Activated naive CD8-positive, alpha-beta T cell treated with anti-CD3 and anti-CD28 coated beads, Interleukin-2, amount 10 ng/mL, durations not matched to agents 7 days and 5 days (primary cell): ENCODE measurements at regions not wholly inside any gene's neighbourhood (a gene's known extent, or its start where the extent isn't known, plus 50 kb on each side); places are given as distances from the start of the nearest gene placed in this dataset.
"Not testable (repeated sequence)": the region's sequence is repeated elsewhere in the genome, so short reads cannot be mapped to it uniquely, and the experiment has no call there.

Source experiments
- ATAC-seq: fragments of 150-1000 bp; cut with Tn5 transposase; one replicate; pipeline ENCODE4 v1.10.0; 2021; ENCODE audit warnings: low read depth, moderate library complexity
- POLR2A ChIA-PET: fragments of 350-600 bp; sonication (Branson Sonifier 250); formaldehyde crosslinking; loops from one replicate; lab custom pipeline; 2021; ENCODE audit warnings: antibody characterized with exemption; lab: Charles Lee
- DNase-seq: peaks from one replicate; pipeline ENCODE4 v3.0.0; 2021
- H3K27ac Mint-ChIP-seq: one replicate; pipeline ENCODE4 v1.8.0; 2022; ENCODE audit warnings: mild to moderate bottlenecking, mixed read lengths
- H3K27me3 Mint-ChIP-seq: one replicate; pipeline ENCODE4 v1.8.0; 2022; ENCODE audit warnings: mild to moderate bottlenecking, moderate library complexity, mixed read lengths
- H3K36me3 Mint-ChIP-seq: one replicate; pipeline ENCODE4 v1.8.0; 2021; ENCODE audit warnings: mild to moderate bottlenecking, mixed read lengths
- H3K4me1 Mint-ChIP-seq: one replicate; pipeline ENCODE4 v1.8.0; 2021; ENCODE audit warnings: mixed read lengths
- H3K4me3 Mint-ChIP-seq: one replicate; pipeline ENCODE4 v1.8.0; 2022; ENCODE audit warnings: mild to moderate bottlenecking, moderate library complexity, mixed read lengths
- H3K9me3 Mint-ChIP-seq: one replicate; pipeline ENCODE4 v1.8.0; 2021; ENCODE audit warnings: mixed read lengths

GRCh38 chr18:46239998-46240397 is 135.8 kb downstream of the HAUS1 start:
- ATAC-seq (no peak), DNase-seq (no peak)
- Mint-ChIP-seq H3K27me3 (no peaks in the 10 kb centered on the region), H3K27ac (no peak overlapping the region), H3K36me3 (peaks cover 36% of the 10 kb centered on the region), H3K4me3 (no peak overlapping the region), H3K4me1 (peaks cover 20% of the 10 kb centered on the region), H3K9me3 (peaks cover 1% of the 10 kb centered on the region)
- POLR2A ChIA-PET: interaction anchor here (0.8 kb wide), 1 partner anchor 16 kb away, joined by 3 read pairs; no protein-coding TSS in a partner anchor

- POLR2A ChIA-PET, H3K27me3 Mint-ChIP-seq, H3K27ac Mint-ChIP-seq, DNase-seq, H3K9me3 Mint-ChIP-seq, H3K4me3 Mint-ChIP-seq, ATAC-seq: not testable (repeated sequence)
- H3K4me1 Mint-ChIP-seq: peaks cover 21% of the 10 kb centered on the region
- H3K36me3 Mint-ChIP-seq: peaks cover 33% of the 10 kb centered on the region
These were observed 137.2 kb downstream of the HAUS1 start for GRCh38 chr18:46241393-46241792.

GRCh38 chr18:46242183-46242582 is 138.0 kb downstream of the HAUS1 start:
- H3K9me3 Mint-ChIP-seq: no peaks in the 10 kb centered on the region
- no peak for ATAC-seq
- POLR2A ChIA-PET: no interaction called here
- H3K27ac Mint-ChIP-seq: no peak overlapping the region
- no peaks in the 10 kb centered on the region for H3K27me3 Mint-ChIP-seq
- peaks cover 32% of the 10 kb centered on the region for H3K36me3 Mint-ChIP-seq
- no peak for DNase-seq
- H3K4me3 Mint-ChIP-seq: no peak overlapping the region
- peaks cover 22% of the 10 kb centered on the region for H3K4me1 Mint-ChIP-seq

GRCh38 chr18:46243095-46243494 is 138.9 kb downstream of the HAUS1 start:
- ATAC-seq (no peak), DNase-seq (no peak)
- peaks cover 23% of the 10 kb centered on the region for H3K4me1 Mint-ChIP-seq
- no peak overlapping the region for H3K4me3 Mint-ChIP-seq
- no peak overlapping the region for H3K27ac Mint-ChIP-seq
- POLR2A ChIA-PET: no interaction called here
- H3K27me3 Mint-ChIP-seq: no peaks in the 10 kb centered on the region
- H3K9me3 Mint-ChIP-seq: peaks cover 2% of the 10 kb centered on the region
- H3K36me3 Mint-ChIP-seq: peaks cover 31% of the 10 kb centered on the region

GRCh38 chr18:46243673-46244072 is 139.5 kb downstream of the HAUS1 start:
- ATAC-seq (no peak), DNase-seq (no peak)
- peaks cover 36% of the 10 kb centered on the region for H3K36me3 Mint-ChIP-seq
- POLR2A ChIA-PET: no interaction called here
- H3K9me3 Mint-ChIP-seq: peaks cover 3% of the 10 kb centered on the region
- no peak overlapping the region for H3K4me3 Mint-ChIP-seq
- H3K4me1 Mint-ChIP-seq: peaks cover 27% of the 10 kb centered on the region
- no peaks in the 10 kb centered on the region for H3K27me3 Mint-ChIP-seq
- no peak overlapping the region for H3K27ac Mint-ChIP-seq

- H3K27ac Mint-ChIP-seq: peak overlapping the region; percentile 8
- peaks cover 3% of the 10 kb centered on the region for H3K9me3 Mint-ChIP-seq
- no peak overlapping the region for H3K4me3 Mint-ChIP-seq
- ATAC-seq (no peak), DNase-seq (no peak)
- no peaks in the 10 kb centered on the region for H3K27me3 Mint-ChIP-seq
- peaks cover 46% of the 10 kb centered on the region for H3K4me1 Mint-ChIP-seq
- POLR2A ChIA-PET: interaction anchor here (0.6 to 0.9 kb wide), 3 partner anchors 10 to 120 kb away, joined by 3 read pairs; no protein-coding TSS in a partner anchor
- peaks cover 42% of the 10 kb centered on the region for H3K36me3 Mint-ChIP-seq
These were observed 141.9 kb downstream of the HAUS1 start for GRCh38 chr18:46246101-46246500.

- DNase-seq (no peak), ATAC-seq (no peak)
- Mint-ChIP-seq H3K27me3 (no peaks in the 10 kb centered on the region), H3K4me1 (peaks cover 49% of the 10 kb centered on the region), H3K27ac (peak overlapping the region; percentile 64), H3K36me3 (peaks cover 45% of the 10 kb centered on the region), H3K4me3 (no peak overlapping the region), H3K9me3 (peaks cover 3% of the 10 kb centered on the region)
- POLR2A ChIA-PET: no interaction called here
These were observed 143.8 kb downstream of the HAUS1 start for GRCh38 chr18:46247942-46248341.

- peak overlapping the region; percentile 78 for H3K4me3 Mint-ChIP-seq
- peaks cover 52% of the 10 kb centered on the region for H3K4me1 Mint-ChIP-seq
- ATAC-seq (peak; percentile 93), DNase-seq (no peak)
- H3K36me3 Mint-ChIP-seq: peaks cover 61% of the 10 kb centered on the region
- peaks cover 3% of the 10 kb centered on the region for H3K9me3 Mint-ChIP-seq
- H3K27ac Mint-ChIP-seq: peak overlapping the region; percentile 94
- POLR2A ChIA-PET: interaction anchor here (0.6 to 1.6 kb wide), 8 partner anchors 11 to 562 kb away, joined by 3 to 15 read pairs (median 4); a partner anchor contains a TSS
- no peaks in the 10 kb centered on the region for H3K27me3 Mint-ChIP-seq
These were observed 146.1 kb downstream of the HAUS1 start for GRCh38 chr18:46250084-46250811.

GRCh38 chr18:46250812-46251173 is 146.6 kb downstream of the HAUS1 start:
- H3K4me1 Mint-ChIP-seq: peaks cover 49% of the 10 kb centered on the region
- H3K4me3 Mint-ChIP-seq: peak overlapping the region; percentile 78
- no peaks in the 10 kb centered on the region for H3K27me3 Mint-ChIP-seq
- ATAC-seq (peak; percentile 20), DNase-seq (no peak)
- peaks cover 60% of the 10 kb centered on the region for H3K36me3 Mint-ChIP-seq
- peak overlapping the region; percentile 94 for H3K27ac Mint-ChIP-seq
- POLR2A ChIA-PET: interaction anchor here (0.6 to 1.6 kb wide), 7 partner anchors 10 to 563 kb away, joined by 3 to 15 read pairs (median 4); a partner anchor contains a TSS
- H3K9me3 Mint-ChIP-seq: peaks cover 3% of the 10 kb centered on the region

GRCh38 chr18:46252759-46253158 is 148.6 kb downstream of the HAUS1 start:
- peaks cover 3% of the 10 kb centered on the region for H3K9me3 Mint-ChIP-seq
- ATAC-seq (no peak), DNase-seq (no peak)
- H3K4me1 Mint-ChIP-seq: peaks cover 50% of the 10 kb centered on the region
- no peaks in the 10 kb centered on the region for H3K27me3 Mint-ChIP-seq
- no peak overlapping the region for H3K4me3 Mint-ChIP-seq
- H3K36me3 Mint-ChIP-seq: peaks cover 59% of the 10 kb centered on the region
- POLR2A ChIA-PET: interaction anchor here (1.0 kb wide), 1 partner anchor 79 kb away, joined by 4 read pairs; a partner anchor contains a TSS
- H3K27ac Mint-ChIP-seq: peak overlapping the region; percentile 59

- POLR2A ChIA-PET: interaction anchor here (1.0 kb wide), 1 partner anchor 80 kb away, joined by 4 read pairs; a partner anchor contains a TSS
- H3K27ac Mint-ChIP-seq: peak overlapping the region; percentile 36
- ATAC-seq (no peak), DNase-seq (no peak)
- no peak overlapping the region for H3K4me3 Mint-ChIP-seq
- H3K4me1 Mint-ChIP-seq: peaks cover 44% of the 10 kb centered on the region
- H3K36me3 Mint-ChIP-seq: peaks cover 55% of the 10 kb centered on the region
- H3K27me3 Mint-ChIP-seq: no peaks in the 10 kb centered on the region
- H3K9me3 Mint-ChIP-seq: no peaks in the 10 kb centered on the region
These were observed 149.3 kb downstream of the HAUS1 start for GRCh38 chr18:46253498-46253897.

GRCh38 chr18:46256078-46256477 is 151.9 kb downstream of the HAUS1 start:
- DNase-seq: no peak
- H3K4me1 Mint-ChIP-seq: peaks cover 30% of the 10 kb centered on the region
- H3K9me3 Mint-ChIP-seq: no peaks in the 10 kb centered on the region
- H3K4me3 Mint-ChIP-seq: no peak overlapping the region
- POLR2A ChIA-PET: no interaction called here
- H3K27me3 Mint-ChIP-seq: no peaks in the 10 kb centered on the region
- peaks cover 56% of the 10 kb centered on the region for H3K36me3 Mint-ChIP-seq
- no peak overlapping the region for H3K27ac Mint-ChIP-seq
- ATAC-seq: no peak

- H3K4me3 Mint-ChIP-seq: no peak overlapping the region
- H3K27ac Mint-ChIP-seq: no peak overlapping the region
- peaks cover 56% of the 10 kb centered on the region for H3K36me3 Mint-ChIP-seq
- no peaks in the 10 kb centered on the region for H3K27me3 Mint-ChIP-seq
- POLR2A ChIA-PET: interaction anchor here (1.3 kb wide), 1 partner anchor 84 kb away, joined by 5 read pairs; a partner anchor contains a TSS
- DNase-seq (no peak), ATAC-seq (no peak)
- H3K4me1 Mint-ChIP-seq: peaks cover 37% of the 10 kb centered on the region
- H3K9me3 Mint-ChIP-seq: no peaks in the 10 kb centered on the region
These were observed 153.2 kb downstream of the HAUS1 start for GRCh38 chr18:46257366-46257765.
